ENCODE measurements at regions not wholly inside any gene's neighbourhood (a gene's known extent, or its start where the extent isn't known, plus 50 kb on each side); places are given as distances from the start of the nearest gene placed in this dataset.

GRCh38 chr2:16321256-16321655, 344.4 kb downstream of the CYRIA start:
- no peak for DNase-seq (ENCODE audit: low read depth, low spot score)

- DNase-seq (ENCODE audit: low read depth, low spot score) = peak; percentile 51
These were observed 344.9 kb downstream of the CYRIA start for GRCh38 chr2:16320716-16321115.

GRCh38 chr2:16319551-16320121, 346.0 kb downstream of the CYRIA start:
- peak; percentile 53 for DNase-seq (ENCODE audit: low read depth, low spot score)

- DNase-seq (ENCODE audit: low read depth, low spot score) = peak; percentile 68
These were observed 347.0 kb downstream of the CYRIA start for GRCh38 chr2:16318474-16319195.

GRCh38 chr2:16318051-16318450, 347.6 kb downstream of the CYRIA start:
- no peak for DNase-seq (ENCODE audit: low read depth, low spot score)

GRCh38 chr2:16317211-16317830, 348.3 kb downstream of the CYRIA start:
- DNase-seq (ENCODE audit: low read depth, low spot score) = no peak

- DNase-seq (ENCODE audit: low read depth, low spot score) = no peak
These were observed 349.0 kb downstream of the CYRIA start for GRCh38 chr2:16316456-16317210.

GRCh38 chr2:16315908-16316307, 349.7 kb downstream of the CYRIA start:
- peak; percentile 23 for DNase-seq (ENCODE audit: low read depth, low spot score)

GRCh38 chr2:16315458-16315835, 350.2 kb downstream of the CYRIA start:
- DNase-seq (ENCODE audit: low read depth, low spot score) = no peak

GRCh38 chr2:16314691-16315457, 350.8 kb downstream of the CYRIA start:
- no peak for DNase-seq (ENCODE audit: low read depth, low spot score)

- no peak for DNase-seq (ENCODE audit: low read depth, low spot score)
These were observed 351.6 kb downstream of the CYRIA start for GRCh38 chr2:16314001-16314400.

GRCh38 chr2:16313235-16313975, 352.2 kb downstream of the CYRIA start:
- DNase-seq (ENCODE audit: low read depth, low spot score) = no peak

GRCh38 chr2:16312771-16313170, 352.9 kb downstream of the CYRIA start:
- DNase-seq (ENCODE audit: low read depth, low spot score) = no peak

- DNase-seq (ENCODE audit: low read depth, low spot score) = no peak
These were observed 353.9 kb downstream of the CYRIA start for GRCh38 chr2:16311521-16312440.

GRCh38 chr2:16308816-16309215, 356.8 kb downstream of the CYRIA start:
- DNase-seq (ENCODE audit: low read depth, low spot score) = no peak

- DNase-seq (ENCODE audit: low read depth, low spot score) = no peak
These were observed 360.6 kb downstream of the CYRIA start for GRCh38 chr2:16304876-16305590.

- DNase-seq (ENCODE audit: low read depth, low spot score) = peak; percentile 27
These were observed 361.9 kb downstream of the CYRIA start for GRCh38 chr2:16303761-16304160.

- DNase-seq (ENCODE audit: low read depth, low spot score) = peak; percentile 53
These were observed 362.4 kb downstream of the CYRIA start for GRCh38 chr2:16303273-16303577.

Data from ELF-1 (cell line).